Hematopoietic multipotent progenitor cell (in vitro differentiated cells): ENCODE measurements at regions not wholly inside any gene's neighbourhood (a gene's known extent, or its start where the extent isn't known, plus 50 kb on each side); places are given as distances from the start of the nearest gene placed in this dataset.

Source experiments
- DNase-seq, 3 donors: peaks; one replicate each; pipeline ENCODE4 v3.0.0-alpha.2; 2011 to 2015; ENCODE audit warnings: low read depth in 2 of 3, low spot score in 2 of 3

GRCh38 chr11:130727157-130728119, 188.8 kb downstream of the SNX19 start:
- DNase-seq = no peak

- DNase-seq = no peak
Measured at GRCh38 chr11:130728185-130729180, 187.8 kb downstream of the SNX19 start.

- DNase-seq = no peak
Measured at GRCh38 chr11:130729193-130729592, 187.1 kb downstream of the SNX19 start.

- no peak for DNase-seq
Measured at GRCh38 chr11:130729678-130730300, 186.5 kb downstream of the SNX19 start.

GRCh38 chr11:130731401-130731800, 184.9 kb downstream of the SNX19 start:
- DNase-seq = no peak

GRCh38 chr11:130732476-130732875, 183.8 kb downstream of the SNX19 start:
- no peak for DNase-seq

GRCh38 chr11:130737041-130737830, 179.0 kb downstream of the SNX19 start:
- no peak for DNase-seq

- no peak for DNase-seq
Measured at GRCh38 chr11:130737866-130738431, 178.3 kb downstream of the SNX19 start.

- no peak for DNase-seq
Measured at GRCh38 chr11:130738611-130739010, 177.7 kb downstream of the SNX19 start.

GRCh38 chr11:130740819-130741218, 175.5 kb downstream of the SNX19 start:
- no peak for DNase-seq

- no peak for DNase-seq
Measured at GRCh38 chr11:130744794-130745193, 171.5 kb downstream of the SNX19 start.

- no peak for DNase-seq
Measured at GRCh38 chr11:130749216-130749615, 167.1 kb downstream of the SNX19 start.

GRCh38 chr11:130760515-130761125, 155.7 kb downstream of the SNX19 start:
- no peak for DNase-seq

GRCh38 chr11:130761560-130762220, 154.6 kb downstream of the SNX19 start:
- DNase-seq = no peak

- no peak for DNase-seq
Measured at GRCh38 chr11:130762638-130763037, 153.6 kb downstream of the SNX19 start.

GRCh38 chr11:130763087-130763980, 152.9 kb downstream of the SNX19 start:
- no peak for DNase-seq

GRCh38 chr11:130765406-130765805, 150.9 kb downstream of the SNX19 start:
- DNase-seq = no peak
